ENCODE measurements at regions not wholly inside any gene's neighbourhood (a gene's known extent, or its start where the extent isn't known, plus 50 kb on each side); places are given as distances from the start of the nearest gene placed in this dataset.
"Not testable (repeated sequence)": the region's sequence is repeated elsewhere in the genome, so short reads cannot be mapped to it uniquely, and the experiment has no call there.

DNA sequence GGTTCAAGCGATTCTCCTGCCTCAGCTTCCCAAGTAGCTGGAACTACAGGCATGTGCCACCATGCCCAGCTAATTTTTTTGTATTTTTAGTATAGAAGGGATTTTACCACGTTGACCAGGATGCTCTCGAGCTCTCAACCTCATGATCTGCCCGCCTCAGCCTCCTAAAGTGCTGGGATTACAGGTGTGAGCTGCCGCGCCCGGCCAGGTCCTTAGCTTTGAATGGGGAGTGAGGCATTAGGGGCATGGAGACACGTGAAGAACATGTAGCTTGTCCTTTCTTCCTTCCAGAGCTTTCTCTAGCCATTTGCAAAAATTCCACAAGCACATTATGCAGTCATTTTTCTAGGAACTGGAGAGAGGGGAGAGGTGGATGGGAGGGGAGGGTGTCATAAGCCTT is 167.8 kb downstream of the TM9SF2 start:
- DNase-seq (ENCODE audit: low read depth), result not testable (repeated sequence)

DNA sequence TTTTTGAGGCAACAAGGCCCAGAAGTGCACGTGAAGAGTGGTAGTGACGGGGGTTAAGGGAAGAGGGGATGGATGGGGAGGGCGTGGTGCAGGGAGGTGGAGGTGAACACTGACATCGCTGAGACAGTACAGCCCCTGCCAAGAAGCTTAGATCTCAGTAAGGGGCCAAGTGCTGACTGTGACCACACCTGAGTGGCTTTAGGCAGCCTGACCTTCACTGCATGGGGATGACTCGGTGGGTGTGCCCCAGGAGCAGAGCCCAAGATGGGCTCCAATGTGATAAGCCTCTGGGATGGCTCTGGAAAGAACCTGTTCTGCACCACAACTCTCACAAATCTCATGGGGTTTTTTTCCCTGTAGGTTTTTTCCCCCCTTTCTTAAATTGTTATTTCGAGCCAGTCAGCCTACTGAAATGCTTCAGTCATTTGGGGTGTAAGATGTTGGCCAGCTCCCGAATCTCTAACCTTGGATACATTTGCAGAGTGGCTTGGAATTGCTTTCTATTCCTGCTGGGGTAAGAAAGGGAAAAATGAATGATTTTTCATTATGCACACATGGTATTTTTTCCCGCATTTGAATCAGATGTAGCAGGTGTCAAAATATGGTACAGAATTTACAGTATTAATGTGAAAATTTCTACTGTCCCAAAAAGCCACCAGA is 165.0 kb downstream of the TM9SF2 start:
- DNase-seq (ENCODE audit: low read depth), result no peak

DNA sequence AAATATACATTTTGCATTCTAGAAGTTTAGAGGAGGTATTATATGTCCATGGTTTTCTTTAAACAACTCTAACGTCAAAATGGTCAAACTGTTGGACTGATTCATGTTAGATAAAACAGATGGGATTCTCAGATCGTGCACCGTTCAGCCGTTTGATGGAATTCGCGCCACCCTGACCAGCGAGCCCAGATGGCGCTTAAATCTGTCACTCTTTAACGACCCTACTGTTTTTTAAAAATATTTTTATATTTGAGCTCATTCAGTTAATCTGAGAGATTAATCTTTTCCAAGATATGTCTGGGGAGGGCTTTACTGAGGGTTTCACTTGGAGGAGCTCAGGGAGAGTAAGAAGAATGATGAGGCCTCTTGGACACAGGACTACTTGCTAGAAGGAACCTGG is 164.4 kb downstream of the TM9SF2 start:
- DNase-seq (ENCODE audit: low read depth), result no peak

DNA sequence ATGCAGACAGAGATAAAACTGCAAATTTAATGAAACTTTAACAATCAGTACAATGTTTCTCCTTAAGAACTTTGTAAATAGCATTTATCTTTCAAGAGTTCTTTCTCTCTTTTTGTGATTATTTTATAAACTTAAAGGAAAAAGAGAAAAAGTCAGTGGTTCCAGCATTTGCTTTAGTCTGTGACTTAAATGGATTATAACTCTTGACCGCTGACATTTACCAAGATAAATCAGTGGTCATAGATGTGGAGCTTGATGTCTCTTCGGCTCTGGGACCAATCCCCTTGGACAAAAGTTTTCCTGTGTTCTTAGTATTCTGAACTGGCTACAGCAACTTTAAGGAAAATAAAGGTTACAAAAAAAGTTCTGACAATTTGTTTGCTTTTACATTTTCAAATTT is 162.6 kb downstream of the TM9SF2 start:
- DNase-seq (ENCODE audit: low read depth), result no peak

DNA sequence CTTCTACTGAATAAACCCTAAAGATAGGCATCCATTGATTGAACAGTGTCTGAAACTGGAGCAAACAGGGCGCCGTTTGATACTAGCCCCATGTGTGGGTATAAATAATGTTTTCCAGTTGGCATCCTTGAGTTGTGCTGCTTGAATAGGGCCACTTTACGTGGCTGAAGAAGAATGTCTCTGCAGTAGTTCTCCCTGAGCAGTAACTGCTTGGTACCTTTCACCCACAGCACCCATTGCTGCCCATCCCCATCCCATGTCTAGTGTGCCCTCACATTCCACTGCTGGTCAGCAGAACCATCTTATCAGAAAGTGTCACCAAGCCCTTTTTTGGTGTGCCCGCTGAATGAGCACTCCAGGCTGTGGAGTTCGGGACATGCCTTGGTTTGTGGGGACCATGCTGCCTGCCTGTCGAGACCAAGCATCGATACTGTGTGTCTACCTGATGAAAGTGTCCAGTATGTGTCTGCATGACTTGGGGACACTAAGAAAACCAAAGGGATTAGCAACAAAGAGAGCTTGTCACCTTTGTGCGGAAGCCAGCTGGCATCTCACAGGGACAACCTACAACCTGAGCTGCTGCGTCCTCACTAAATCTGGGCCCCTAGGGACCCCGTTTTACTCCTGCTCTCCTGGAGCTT is 162.0 kb downstream of the TM9SF2 start:
- DNase-seq (ENCODE audit: low read depth), result no peak

DNA sequence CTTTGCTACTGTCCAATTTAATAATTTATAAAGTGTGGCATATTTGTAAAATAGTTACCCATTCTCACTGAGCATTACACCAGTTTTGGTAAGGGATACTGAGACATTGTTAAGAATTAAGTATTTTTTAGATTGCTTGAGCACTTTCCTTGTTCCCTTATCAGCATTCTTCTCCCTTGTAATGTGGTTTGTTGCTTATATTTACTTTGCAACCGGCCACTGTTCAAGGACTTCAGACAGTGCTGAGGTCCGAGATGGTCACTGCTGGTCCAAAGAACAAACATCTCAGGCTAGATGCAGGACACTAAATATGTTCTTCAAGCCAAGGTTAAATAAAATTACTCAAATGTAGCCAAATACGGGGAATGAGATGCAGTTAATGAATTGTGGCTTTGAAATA is 161.4 kb downstream of the TM9SF2 start:
- DNase-seq (ENCODE audit: low read depth), result no peak

DNA sequence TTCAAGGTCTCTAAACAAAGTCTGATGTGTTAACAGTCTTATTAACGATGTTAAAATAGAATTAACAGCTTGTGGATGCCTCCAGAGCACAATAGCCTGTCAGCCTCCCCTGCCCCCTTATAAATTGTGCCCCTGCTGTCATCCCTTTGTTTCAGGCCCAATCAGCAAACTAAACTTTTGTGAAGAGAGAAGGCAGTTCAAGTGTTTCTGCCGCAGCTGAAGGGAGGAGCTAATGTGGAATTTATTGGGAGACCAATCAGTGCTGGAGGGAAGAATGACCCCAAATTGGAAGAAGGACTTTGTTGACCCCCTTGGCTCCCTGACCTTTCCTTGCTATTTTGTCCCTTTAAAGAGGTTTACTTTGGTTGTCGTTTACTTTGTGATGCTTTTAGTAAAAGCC is 160.5 kb downstream of the TM9SF2 start:
- DNase-seq (ENCODE audit: low read depth), result no peak

DNA sequence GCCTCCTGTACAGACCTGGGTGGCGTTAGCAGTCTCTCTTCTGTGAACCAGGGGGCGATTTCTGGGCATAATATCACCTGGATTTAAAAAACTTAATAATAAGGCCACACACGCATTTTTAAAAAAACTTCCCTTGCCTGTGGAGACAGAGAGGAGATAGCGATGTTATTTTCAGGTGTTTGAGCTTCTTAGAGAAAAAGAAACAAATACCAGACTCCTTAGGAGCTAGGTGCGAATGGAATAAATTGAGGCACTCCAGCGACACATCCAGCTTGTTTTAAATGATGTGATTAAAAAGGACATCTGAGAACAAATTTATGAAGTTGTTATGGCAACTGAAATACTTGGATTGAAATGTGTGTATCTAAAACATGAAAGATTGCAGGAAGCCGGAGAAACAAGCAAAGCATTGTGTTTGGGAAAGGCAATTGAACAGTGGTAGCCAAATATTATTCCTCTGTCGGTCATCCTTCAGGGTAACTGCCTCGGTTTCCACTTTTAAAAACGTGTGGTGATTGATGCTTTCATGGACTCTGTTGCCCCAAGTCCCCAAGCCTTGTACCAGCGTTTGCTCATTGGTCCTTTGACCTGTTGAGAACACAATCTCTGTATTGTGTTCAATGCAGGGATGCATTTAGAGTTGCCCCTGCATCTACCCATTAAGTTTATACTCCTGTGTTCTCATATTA is 158.7 kb downstream of the TM9SF2 start:
- DNase-seq (ENCODE audit: low read depth), result no peak

DNA sequence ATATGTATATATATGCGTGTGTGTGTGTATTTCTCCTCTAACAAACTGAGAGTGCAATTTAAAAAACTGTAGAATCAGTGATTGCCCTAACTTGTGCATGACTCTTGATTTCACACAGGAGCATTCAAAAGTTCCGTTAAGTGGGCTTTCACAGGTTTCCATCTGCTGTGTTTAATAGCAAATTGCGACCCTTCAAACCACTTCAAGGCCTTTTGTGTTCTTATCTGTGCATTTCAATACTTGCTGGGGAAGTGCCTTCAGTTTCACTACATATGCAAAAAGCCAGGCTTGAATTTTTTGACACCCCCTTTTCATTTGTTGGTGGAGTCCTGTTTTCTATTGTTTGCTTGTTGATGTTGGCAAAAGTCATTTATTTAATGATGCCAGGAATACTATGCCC is 158.0 kb downstream of the TM9SF2 start:
- no peak for DNase-seq (ENCODE audit: low read depth)

DNA sequence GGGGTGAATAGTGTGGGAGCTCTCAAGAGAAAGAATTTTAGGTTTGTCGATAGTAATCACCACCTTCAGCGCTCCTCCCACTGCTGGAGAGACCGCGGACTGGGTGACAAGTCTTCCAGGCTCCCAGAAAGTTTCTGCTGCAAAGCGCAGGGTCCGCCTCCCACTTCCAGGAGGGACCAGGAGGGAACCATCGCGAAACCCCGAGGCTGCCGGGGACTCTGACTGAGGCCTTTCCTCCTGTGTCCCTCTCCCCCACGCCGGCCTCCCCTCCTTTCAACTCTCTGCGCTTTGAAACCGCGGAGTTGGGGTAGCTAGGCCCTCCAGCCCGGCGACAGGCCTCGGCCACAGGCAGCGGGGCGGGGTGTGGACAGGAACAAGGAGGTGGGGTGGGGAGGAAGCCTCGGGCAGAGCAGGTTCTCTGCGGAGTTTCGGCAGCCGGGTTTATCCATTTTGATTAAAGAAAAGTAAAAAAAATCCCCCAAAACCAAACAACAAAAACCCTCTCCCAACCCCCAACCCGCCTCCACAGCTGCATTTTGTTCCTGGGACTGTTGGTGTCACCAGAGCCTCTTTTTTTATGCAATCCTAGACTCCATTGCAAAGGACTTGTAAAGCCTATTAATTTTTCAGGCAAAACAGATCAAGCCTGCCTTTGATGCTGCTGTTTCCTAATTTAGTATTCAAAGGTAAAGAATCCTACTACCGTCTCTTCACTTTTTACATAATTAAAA is 157.2 kb downstream of the TM9SF2 start:
- peak; percentile 30 for DNase-seq (ENCODE audit: low read depth)

DNA sequence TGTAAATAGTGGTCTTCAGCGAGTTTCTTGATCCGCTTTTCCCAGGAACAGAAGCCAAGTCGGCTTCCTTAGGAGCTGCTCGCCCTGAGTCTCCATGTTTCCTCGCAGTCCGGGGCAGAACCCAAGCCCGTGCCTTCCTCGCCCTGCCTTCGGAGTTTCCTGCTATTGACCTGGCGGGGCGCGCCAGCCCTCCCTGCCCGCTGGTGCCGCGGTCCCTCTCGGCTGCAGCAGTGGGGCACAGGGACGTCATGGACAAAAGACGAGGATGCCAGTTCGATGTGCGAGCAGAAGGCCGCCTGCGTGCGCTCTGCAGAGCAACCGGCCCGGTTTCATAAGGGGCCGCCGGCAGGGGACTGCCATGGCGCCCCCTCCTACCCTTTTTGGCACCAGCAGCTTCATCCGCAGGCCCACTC is 156.6 kb downstream of the TM9SF2 start:
- no peak for DNase-seq (ENCODE audit: low read depth)

DNA sequence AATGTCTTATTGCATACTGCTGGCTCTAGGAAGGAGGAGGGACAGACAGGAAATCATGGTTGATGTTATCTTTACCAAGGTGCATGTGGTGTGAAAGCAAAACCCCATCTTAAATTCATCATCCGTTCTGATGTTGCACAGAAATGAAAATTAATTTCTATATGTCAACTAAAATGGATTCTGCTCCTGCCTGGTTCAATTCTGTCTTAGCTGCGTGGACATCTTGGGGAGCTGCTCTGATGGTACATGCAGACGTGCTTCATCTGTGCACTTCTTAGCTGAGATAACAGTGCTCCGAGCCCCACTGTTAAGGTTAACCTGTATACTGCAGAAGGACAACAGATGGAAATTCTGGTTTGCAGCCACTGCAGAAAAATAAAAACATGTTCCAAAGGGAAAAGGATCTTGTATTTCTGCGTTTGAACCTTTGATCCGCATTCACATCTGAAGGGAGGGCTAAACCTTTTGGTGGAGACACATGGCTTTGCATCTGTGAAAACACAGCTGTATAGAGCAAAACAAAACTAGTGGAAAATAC is 155.6 kb downstream of the TM9SF2 start:
- DNase-seq (ENCODE audit: low read depth), result no peak

DNA sequence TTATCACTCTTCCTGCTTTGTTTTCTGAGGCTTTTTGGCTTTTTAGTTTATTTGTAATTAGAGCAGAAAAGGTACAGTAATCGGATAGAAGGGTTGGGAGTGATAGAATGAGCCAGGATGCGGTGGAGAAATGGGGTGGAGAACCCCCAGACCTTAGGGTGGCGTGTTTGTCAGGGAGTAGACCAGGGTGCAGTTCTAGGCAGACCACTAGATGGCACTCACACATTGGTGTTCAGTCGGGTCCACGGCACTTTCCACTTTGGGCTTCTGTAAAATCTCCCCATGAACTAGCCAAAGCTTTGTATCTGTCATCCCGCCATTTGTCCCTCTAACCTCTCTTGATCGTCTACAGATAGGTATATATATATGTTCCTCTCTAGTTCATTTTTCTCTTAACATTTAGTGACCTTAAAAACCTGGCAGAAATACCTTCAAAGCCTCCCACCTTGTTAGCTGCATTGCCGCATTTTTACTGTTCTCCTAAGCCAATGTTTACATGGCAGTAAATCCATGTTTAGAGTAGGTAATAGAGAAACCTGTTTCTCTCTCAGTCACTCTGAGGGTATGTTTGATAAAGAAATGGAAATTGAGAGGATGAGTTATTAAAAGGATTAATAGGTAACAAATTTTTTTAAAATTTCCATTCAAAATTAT is 154.9 kb downstream of the TM9SF2 start:
- peak; percentile 56 for DNase-seq (ENCODE audit: low read depth)

DNA sequence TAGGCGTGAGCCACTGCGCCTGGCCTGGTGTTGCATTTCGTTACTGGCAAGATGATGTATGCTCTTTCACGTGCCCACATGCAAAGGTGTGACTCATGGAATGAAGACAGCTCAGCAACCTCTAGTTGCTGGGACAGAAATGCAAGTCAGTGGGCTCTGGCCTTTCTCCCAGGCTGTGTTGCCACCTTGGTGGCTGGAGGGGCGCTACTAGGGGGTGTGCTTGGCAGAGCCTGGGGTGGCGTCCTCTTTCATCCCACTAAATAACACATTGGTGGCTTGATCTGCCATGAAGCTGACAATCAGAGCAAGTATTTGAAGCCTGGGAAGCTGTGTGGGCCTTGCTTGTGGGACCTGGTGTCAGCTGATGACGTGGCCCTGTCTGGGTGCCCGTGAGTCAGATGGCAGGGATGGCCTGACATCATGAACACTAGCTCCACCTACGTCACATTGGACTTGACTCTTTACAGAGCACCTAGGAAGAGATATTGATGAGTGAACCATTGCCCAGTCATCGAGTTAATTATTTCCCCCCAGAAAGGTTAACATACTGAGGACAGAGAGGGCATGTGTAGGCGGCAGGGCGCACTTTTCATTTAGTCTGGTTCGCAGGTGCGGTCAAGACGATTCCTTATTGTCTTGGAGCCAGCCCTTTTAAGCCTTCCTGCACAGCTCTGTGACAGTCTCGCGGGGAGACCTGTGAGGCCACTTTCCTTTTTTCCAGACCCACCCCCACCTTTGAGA is 154.2 kb downstream of the TM9SF2 start:
- DNase-seq (ENCODE audit: low read depth), result peak; percentile 42

DNA sequence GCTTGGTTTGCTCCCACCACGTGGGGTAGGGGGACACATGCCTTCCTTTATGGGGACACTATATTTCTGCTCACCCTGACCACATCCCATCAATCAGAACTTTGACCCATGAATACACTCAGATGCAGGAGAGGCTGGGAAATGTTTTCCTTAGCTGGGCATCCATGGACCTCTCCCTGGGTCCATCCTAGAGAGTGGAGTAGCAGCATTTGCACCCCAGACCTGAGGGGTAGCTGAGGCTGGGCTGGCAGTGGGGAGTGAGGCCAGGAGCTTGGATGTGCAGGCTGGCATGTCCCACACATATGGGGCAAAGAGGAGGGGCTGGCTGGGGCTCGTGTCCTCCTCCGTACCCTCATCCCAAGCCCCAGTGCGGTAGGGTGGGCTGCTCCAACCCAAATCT is 152.8 kb downstream of the TM9SF2 start:
- DNase-seq (ENCODE audit: low read depth), result no peak

DNA sequence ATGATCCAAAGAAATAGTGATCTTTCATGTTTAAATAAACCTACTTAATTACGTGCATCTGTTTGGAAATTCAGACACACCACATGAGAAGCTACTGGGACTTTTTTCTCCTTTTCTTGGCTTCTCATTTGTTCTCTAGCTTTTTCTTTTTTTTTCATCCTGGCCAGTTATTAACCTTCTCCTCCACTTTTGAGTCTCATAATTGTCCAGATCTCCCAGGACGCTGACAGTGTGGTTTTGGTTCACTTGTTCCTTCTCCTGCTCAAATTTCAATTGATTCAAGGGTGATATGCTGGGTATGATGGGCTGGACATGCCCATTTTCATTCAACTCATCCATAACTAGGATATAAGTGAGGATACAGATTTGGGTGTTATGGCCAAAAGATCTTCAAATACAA is 152.3 kb downstream of the TM9SF2 start:
- no peak for DNase-seq (ENCODE audit: low read depth)

DNA sequence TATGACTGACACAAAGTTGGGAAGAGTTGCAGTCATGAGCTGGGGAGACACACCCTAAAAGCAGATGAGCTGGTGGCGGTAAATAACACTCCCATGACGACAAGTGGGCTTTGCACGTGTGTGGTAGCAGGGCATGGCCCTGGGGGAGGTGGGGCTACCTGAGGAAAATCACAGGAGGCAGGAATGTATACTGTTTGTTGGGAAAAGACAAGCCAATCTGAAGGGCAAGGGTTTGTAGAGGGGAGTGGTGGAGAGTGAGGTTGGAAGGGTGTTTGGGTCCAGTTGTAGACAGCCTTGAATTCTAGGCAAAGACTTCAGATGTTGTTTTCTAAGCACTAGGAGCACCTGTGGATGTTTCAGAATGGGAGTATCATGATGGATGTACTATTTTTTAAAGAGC is 151.6 kb downstream of the TM9SF2 start:
- no peak for DNase-seq (ENCODE audit: low read depth)

DNA sequence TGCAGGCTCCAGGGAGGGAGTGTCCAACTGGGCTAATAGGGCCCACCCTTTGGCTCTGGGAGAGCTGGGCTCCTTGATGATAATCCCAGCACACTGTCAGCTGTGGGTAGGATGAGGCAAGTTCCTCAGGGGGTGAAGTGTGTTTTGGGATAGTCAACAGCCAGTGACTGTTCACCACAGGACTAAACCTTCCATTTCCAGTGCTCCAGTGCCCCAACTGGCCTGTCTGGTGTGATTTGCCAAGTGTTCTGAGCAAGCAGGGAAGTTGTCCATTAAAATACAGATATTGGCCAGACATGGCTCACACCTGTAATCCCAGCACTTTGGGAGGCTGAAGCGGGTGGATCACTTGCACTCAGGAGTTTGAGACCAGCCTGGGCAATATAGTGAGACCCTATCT is 150.9 kb downstream of the TM9SF2 start:
- no peak for DNase-seq (ENCODE audit: low read depth)

DNA sequence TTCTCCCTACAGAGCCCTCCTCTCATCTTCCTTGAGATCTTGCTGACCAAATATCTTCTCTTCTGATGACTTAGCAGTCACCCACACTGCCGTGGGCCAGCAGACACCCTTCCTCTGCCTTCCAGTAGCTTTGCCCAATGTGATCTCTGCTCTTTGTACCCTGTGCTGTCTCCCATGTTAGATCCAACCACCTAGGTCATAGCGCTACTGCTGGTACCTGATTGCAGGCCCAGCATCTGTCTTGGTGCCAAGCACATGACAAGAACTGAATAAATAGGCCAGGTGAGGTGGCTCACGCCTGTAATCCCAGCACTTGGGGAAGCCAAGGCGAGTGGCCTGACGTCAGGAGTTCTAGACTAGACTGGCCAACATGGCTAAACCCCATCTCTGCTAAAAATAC is 149.7 kb downstream of the TM9SF2 start:
- DNase-seq (ENCODE audit: low read depth), result no peak

DNA sequence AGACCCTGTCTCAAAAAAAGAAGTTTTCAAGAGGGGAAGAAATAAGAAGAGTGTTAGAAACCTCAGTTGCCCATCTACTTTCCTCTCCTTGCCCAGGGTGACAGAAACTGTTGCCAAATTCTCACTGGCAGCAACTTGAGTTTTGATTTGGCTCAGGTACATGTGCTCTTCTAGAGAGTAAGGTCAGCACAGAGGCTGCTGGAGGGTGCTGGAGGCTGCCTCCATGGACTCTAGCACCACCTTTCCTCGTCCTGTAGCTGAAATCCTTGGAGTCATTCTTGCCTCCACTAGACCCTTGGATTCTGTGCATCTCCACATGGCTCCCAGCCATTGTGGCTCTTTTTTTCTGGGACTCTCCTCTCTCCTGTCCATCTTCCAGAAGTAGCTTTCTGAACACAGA is 149.1 kb downstream of the TM9SF2 start:
- no peak for DNase-seq (ENCODE audit: low read depth)

DNA sequence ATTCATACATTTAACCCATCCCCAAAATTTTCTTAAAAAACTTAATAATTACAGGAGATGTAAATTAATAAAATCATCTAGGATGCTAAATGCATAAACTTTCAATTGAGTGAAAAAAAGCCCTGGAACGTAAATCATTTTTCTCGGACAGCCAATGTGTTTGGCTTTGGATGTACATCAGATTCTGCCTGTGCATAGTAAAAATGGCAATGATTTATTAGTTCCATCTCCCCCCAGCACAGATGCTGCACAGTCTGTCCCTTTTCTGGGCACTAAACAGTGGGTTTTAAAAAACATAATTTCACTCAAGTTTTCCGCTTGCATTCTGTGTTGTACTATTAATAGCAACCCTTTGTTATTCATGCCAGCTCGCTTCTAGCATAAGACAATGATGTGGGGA is 147.7 kb downstream of the TM9SF2 start:
- DNase-seq (ENCODE audit: low read depth), result no peak
